ENCODE measurements at regions not wholly inside any gene's neighbourhood (a gene's known extent, or its start where the extent isn't known, plus 50 kb on each side); places are given as distances from the start of the nearest gene placed in this dataset.
A peak's percentile ranks its signal among the peaks of the same experiment; 100 is the strongest.

DNA sequence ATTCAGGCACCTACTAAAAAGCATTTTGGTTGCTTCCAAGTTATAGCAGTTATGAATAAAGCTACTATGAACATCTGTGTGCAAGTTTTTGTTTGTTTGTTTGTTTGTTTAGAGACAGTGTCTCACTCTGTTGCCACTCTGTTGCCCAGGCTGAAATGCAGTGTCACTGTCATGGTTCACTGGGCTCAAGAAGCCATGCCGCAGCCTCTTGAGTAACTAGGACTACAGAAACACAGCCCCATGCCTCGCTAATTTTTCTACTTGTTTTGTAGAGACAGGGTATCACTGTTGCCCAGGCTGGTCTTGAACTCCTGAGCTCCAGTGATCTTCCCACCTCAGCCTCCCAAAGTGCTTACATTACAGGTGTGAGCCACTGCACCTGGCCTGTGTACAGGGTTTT is 795.9 kb downstream of the EPHA7 start:
- peaks cover 9% of the 10 kb centered on the region for H3K4me1 ChIP-seq
- peak overlapping the region; percentile 34; the same call in 1 of the 2 replicates for H3K4me2 ChIP-seq
- H3K27me3 ChIP-seq = no peaks in the 10 kb centered on the region
- no peaks in the 10 kb centered on the region for H3K36me3 ChIP-seq
- H3K9me3 ChIP-seq = no peaks in the 10 kb centered on the region
- H3K9ac ChIP-seq = no peak overlapping the region
- no peak overlapping the region for H3K4me3 ChIP-seq
- no peak for TF ChIP-seq Cebpa-rat (IDR thresholded peaks at IDR 0.05)
- H4K20me1 ChIP-seq = no peaks in the 10 kb centered on the region
- no peak overlapping the region for H3K27ac ChIP-seq

DNA sequence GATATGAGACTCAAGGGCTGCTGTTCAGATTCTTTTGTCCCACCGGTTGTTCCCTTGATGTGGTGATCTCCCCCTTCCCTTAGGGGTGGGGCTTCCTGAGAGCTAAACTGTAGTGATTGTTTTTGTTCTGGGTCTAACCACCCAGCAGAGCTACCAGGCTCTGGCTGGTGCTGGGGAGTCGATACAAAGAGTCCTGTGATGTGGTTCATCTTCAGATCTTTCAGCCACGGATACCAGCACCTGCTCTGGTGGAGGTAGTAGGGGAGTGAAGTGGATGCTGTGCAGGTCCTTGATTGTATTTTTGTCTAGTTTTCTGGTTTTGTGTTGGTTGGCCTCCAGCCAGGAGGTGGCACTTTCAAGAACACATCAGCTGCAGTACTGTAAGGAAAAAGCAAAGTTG is 801.6 kb downstream of the EPHA7 start:
- Histone ChIP-seq H3K4me2 (peak overlapping the region; percentile 61), H3K36me3 (no peaks in the 10 kb centered on the region), H3K27ac (no peak overlapping the region), H3K9ac (no peak overlapping the region), H3K9me3 (no peaks in the 10 kb centered on the region), H3K27me3 (no peaks in the 10 kb centered on the region), H4K20me1 (no peaks in the 10 kb centered on the region), H3K4me3 (0 out of 2 replicates have a peak overlapping the region, but pooled peaks have one; percentile 5), H3K4me1 (peaks cover 17% of the 10 kb centered on the region)
- TF ChIP-seq Cebpa-rat (IDR thresholded peaks at IDR 0.05) = no peak

DNA sequence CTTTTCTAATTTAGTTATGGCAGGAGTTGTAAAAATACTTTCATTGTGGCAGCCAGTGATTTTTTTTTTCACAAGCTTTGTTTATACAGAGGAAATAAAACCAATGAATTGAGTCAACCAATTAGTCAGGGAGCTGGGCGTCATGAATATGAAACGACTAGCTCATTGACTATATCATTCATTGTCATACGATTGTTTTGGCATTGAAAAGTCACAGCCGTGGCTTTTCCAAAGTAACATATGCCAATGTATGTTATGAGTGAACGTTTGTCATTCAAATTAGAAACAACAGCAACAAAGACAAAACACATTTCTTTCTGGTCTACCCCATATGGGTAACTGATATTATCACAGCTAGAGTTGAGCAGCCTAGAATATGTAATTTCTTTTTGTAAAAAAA is 810.6 kb downstream of the EPHA7 start:
- H3K9ac ChIP-seq = no peak overlapping the region
- no peaks in the 10 kb centered on the region for H3K36me3 ChIP-seq
- no peaks in the 10 kb centered on the region for H3K4me1 ChIP-seq
- no peak overlapping the region for H3K27ac ChIP-seq
- H3K9me3 ChIP-seq = peaks cover 5% of the 10 kb centered on the region; the same call in 1 of the 2 replicates
- no peak overlapping the region for H3K4me2 ChIP-seq
- no peaks in the 10 kb centered on the region for H3K27me3 ChIP-seq
- no peak for TF ChIP-seq Cebpa-rat (IDR thresholded peaks at IDR 0.05)
- no peak overlapping the region for H3K4me3 ChIP-seq
- H4K20me1 ChIP-seq = no peaks in the 10 kb centered on the region

DNA sequence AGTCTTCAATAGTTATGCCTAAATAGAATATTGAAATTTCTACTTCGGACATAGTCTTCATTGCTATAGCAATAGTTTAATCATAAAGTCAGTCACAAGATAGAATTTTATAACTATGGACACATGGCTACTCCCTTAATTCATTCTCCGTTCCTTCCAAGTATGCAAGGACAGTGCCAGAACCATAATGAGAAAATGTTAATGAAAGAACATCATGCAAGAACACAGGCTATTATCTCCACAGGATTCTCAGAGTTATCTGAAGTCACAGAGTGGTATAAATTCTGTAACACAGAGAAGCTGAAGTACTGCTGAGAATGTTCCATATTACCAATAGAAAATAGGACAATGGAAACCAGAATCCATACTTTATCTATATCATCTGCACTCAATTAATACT is 826.2 kb downstream of the EPHA7 start:
- TF ChIP-seq Cebpa-rat (IDR thresholded peaks at IDR 0.05) = no peak
- no peaks in the 10 kb centered on the region for H3K9me3 ChIP-seq
- no peak overlapping the region for H3K4me2 ChIP-seq
- no peaks in the 10 kb centered on the region for H3K36me3 ChIP-seq
- H3K27ac ChIP-seq = no peak overlapping the region
- H3K4me3 ChIP-seq = no peak overlapping the region
- H3K9ac ChIP-seq = no peak overlapping the region
- no peaks in the 10 kb centered on the region for H4K20me1 ChIP-seq
- no peaks in the 10 kb centered on the region for H3K27me3 ChIP-seq
- no peaks in the 10 kb centered on the region for H3K4me1 ChIP-seq

DNA sequence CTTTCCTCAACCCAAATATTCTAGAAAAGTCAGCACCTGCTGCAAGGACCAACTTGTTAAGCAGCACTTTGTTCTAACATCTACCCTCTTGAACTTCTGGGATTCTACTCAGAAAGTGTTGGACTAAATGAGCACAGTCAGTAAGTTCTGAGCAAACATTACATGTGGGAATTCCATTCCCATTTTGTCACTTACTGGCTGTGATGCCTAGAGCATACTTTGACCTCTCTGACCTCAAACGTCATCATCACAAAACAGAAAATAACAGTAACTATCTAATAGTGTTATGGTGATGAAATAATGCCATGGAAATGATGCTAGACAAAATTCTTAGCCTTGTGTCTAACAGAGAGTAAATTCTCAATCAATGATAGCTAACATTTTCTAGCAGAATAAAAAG is 829.4 kb downstream of the EPHA7 start:
- no peaks in the 10 kb centered on the region for H3K36me3 ChIP-seq
- H3K27me3 ChIP-seq = no peaks in the 10 kb centered on the region
- no peak overlapping the region for H3K9ac ChIP-seq
- H3K4me3 ChIP-seq = no peak overlapping the region
- no peak for TF ChIP-seq Cebpa-rat (IDR thresholded peaks at IDR 0.05)
- H3K4me2 ChIP-seq = no peak overlapping the region
- no peaks in the 10 kb centered on the region for H3K9me3 ChIP-seq
- H3K4me1 ChIP-seq = no peaks in the 10 kb centered on the region
- no peaks in the 10 kb centered on the region for H4K20me1 ChIP-seq
- H3K27ac ChIP-seq = no peak overlapping the region

DNA sequence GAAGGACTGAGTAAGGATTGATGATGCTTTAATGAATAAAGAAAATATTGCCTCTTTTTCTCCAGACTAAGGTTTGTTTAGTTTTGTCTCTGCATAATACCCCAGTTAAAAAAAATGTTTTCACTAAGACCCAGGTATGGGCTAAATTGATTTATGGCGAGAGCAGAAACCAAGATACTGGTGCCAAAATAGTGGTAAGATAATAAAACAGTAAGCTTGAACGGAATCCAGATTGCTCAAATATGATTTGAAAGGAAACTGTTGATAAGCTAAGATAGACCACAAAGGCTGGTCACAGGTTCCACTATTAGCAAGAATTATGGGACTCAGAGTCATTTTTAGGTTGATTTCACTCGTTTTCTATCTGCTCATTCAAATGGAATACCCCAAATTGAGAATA is 831.2 kb downstream of the EPHA7 start:
- TF ChIP-seq Cebpa-rat (IDR thresholded peaks at IDR 0.05) = no peak
- Histone ChIP-seq H3K36me3 (no peaks in the 10 kb centered on the region), H3K27ac (no peak overlapping the region), H3K4me2 (no peak overlapping the region), H4K20me1 (no peaks in the 10 kb centered on the region), H3K9ac (no peak overlapping the region), H3K4me1 (no peaks in the 10 kb centered on the region), H3K9me3 (no peaks in the 10 kb centered on the region), H3K4me3 (no peak overlapping the region), H3K27me3 (no peaks in the 10 kb centered on the region)

DNA sequence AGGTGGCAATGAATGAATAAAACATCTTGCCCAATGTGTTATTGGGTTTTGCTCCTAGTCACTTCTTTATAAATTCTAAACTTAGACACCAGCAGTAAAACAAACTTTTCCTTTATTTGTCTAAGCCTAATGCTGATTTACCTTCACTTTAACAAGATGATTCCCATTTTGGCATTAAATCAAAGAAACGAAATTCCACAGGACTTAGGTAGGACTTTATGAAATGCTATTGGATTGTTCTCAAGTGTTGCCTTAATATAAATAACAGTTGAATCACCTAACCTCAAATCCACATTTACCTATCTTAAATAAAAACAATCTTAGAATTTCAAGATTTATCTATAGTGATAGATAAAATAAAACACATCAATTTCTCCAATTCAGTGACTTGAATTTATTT is 831.8 kb downstream of the EPHA7 start:
- no peaks in the 10 kb centered on the region for H3K4me1 ChIP-seq
- H3K27me3 ChIP-seq = no peaks in the 10 kb centered on the region
- H3K27ac ChIP-seq = no peak overlapping the region
- H3K9ac ChIP-seq = no peak overlapping the region
- no peaks in the 10 kb centered on the region for H3K36me3 ChIP-seq
- no peak overlapping the region for H3K4me3 ChIP-seq
- no peaks in the 10 kb centered on the region for H4K20me1 ChIP-seq
- H3K9me3 ChIP-seq = no peaks in the 10 kb centered on the region
- no peak for TF ChIP-seq Cebpa-rat (IDR thresholded peaks at IDR 0.05)
- H3K4me2 ChIP-seq = no peak overlapping the region

DNA sequence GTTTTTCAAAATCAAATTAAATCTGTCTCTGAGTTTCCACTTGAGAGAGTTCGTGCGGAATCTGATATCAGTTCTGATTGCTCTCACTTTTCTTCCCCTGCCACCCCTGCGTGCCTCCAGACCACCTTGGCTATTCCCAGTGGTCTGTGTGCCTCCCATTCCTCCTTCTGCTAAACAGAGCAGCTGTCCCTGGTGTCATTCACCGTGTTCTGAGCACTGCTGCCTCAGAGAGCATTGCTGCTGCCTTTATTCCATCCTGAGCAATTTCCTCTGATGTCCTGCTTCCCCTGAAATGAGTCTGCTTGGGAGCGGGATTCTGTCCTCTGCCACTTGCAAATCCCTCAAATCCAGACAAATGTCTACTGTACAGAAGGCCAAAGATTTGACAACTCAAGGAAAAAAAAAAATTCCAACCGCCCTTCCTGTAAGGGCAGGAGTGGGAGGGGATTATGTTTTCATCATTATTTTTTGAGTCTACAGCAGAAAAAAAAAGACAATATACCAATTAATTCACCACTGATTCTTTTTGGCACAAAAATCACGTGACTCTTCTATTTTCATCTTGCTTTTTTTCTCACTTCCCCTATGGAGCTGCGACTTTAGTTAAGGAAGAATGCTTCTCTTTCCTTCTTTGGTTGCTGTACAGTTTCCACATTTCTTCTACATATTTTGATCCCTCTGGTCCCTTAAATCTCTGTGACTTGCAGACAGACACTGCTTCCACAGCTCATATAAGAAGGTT is 833.0 kb downstream of the EPHA7 start:
- Histone ChIP-seq H3K9ac (no peak overlapping the region), H3K9me3 (no peaks in the 10 kb centered on the region), H3K27ac (no peak overlapping the region), H3K4me2 (no peak overlapping the region; the same call in 1 of the 2 replicates), H3K4me3 (no peak overlapping the region), H3K27me3 (no peaks in the 10 kb centered on the region), H3K4me1 (no peaks in the 10 kb centered on the region), H4K20me1 (no peaks in the 10 kb centered on the region), H3K36me3 (no peaks in the 10 kb centered on the region)
- TF ChIP-seq Cebpa-rat (IDR thresholded peaks at IDR 0.05) = no peak

DNA sequence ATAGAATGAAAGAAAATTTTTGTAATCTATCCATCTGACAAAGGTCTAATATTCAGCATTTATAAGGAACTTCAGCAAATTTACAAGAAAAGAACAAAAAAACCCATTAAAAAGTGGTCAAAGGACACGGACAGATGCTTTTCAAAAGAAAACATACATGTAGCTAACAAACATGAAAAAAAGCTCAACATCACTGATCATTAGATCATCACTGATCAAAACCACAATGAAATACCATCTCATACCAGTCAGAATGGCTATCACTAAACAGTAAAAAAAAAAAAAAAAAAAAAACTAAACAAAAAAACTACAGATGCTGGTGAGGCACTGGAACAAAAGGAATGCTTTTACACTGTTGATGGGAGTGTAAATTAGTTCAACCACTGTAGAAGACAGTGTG is 837.1 kb downstream of the EPHA7 start:
- no peak for TF ChIP-seq Cebpa-rat (IDR thresholded peaks at IDR 0.05)

DNA sequence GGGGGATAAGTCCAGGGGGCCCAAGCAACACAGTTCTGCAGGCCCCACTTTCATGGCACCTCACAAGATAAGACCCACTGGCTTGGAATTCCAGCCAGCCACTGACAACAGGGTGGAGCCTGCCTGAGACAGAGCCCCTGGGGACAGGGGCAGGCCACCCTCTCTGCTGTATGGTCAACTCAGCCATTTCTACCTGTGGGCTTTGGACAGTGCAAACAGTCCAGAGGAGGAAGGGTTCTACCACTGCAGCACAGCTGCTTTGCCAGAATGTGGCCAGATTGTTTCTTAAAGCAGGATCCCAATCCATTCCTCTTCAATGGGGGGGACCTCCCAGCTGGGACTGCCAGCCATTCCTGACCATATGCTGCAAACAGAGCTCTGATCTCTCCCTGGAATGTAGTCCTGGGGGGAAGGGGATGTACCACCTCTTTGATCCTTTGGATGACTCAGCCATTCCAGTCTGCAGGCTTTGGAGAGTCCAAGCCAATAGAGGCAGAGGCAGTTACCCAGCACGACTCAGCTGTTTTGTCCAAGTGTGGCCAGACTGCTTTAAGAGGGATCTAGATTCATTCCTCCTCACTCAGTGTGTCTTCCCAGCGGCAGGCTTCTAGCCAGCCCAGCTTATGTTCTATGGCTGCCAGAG is 842.2 kb downstream of the EPHA7 start:
- H3K36me3 ChIP-seq = no peaks in the 10 kb centered on the region
- no peaks in the 10 kb centered on the region for H3K9me3 ChIP-seq
- no peak overlapping the region for H3K4me2 ChIP-seq
- no peak for TF ChIP-seq Cebpa-rat (IDR thresholded peaks at IDR 0.05)
- no peak overlapping the region for H3K9ac ChIP-seq
- H3K4me3 ChIP-seq = no peak overlapping the region
- H4K20me1 ChIP-seq = no peaks in the 10 kb centered on the region
- H3K27me3 ChIP-seq = no peaks in the 10 kb centered on the region
- no peak overlapping the region for H3K27ac ChIP-seq
- no peaks in the 10 kb centered on the region for H3K4me1 ChIP-seq

More for the DNA sequence above, 837.1 kb downstream of the EPHA7 start:
- H3K9ac ChIP-seq = no peak overlapping the region
- H4K20me1 ChIP-seq = no peaks in the 10 kb centered on the region
- no peaks in the 10 kb centered on the region for H3K9me3 ChIP-seq
- no peaks in the 10 kb centered on the region for H3K36me3 ChIP-seq
- H3K4me1 ChIP-seq = no peaks in the 10 kb centered on the region
- H3K27ac ChIP-seq = no peak overlapping the region
- no peak overlapping the region for H3K4me3 ChIP-seq
- no peak overlapping the region for H3K4me2 ChIP-seq
- no peaks in the 10 kb centered on the region for H3K27me3 ChIP-seq

Data from BLaER1 (cell line).